ENCODE measurements at regions not wholly inside any gene's neighbourhood (a gene's known extent, or its start where the extent isn't known, plus 50 kb on each side); places are given as distances from the start of the nearest gene placed in this dataset.
"Not testable (repeated sequence)": the region's sequence is repeated elsewhere in the genome, so short reads cannot be mapped to it uniquely, and the experiment has no call there.

DNA sequence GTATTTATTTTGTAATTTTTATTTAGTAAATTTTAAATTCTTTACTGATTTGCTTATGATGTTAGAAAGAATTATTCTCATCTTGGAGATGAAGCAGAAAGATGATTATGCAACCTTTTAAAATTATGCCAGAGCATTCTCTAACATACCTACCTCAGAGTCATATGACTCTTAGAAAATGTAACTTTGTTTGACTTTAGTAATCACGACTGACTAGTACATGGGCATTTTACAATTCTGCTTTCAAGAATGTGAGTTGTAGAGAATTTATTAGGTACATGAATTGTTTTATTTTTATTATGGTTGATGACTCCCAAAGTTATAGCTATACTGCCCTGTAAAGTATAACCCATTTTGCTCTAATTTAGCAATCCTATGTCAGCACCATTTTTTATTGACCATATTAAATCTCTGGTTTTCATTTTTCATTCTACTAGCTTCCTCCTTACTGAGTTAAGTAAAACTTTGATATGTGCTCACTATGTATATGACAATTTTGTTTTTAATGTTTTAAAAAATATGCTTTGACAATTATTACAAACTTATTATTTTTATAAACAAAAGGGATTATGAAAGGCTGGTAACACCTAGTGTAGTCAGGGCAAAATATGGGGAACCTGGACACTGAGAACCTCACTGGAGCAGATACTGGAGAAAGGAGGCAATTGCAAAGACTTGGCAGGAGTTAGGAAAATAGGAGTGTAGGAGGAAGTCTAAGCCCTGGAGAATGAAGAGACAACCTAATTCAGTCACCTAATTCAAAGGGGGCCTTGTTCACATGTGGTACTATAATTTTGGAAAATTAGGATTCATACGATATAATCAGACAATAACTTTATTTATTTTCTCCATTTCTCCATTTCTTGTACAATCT lies 249.7 kb upstream of the DAB2 start:
- DNase-seq: no peak

DNA sequence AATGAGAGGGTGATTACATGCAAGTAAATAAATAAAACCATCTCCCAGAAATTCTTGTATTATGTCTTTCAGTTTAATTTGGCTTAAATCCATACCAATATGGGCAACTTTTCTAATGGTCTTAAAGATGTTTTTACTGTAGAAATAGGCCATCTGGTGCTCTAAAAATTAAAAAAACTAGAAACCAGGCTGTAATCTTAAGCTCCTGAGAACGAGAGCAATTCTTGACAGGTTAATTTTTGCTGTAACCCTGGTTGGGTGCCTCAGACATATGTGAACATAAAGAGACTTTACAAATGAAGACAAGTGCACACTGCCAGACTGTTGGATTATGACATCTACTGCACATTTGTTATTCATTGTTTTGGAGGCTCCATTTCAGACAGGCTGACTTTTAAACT lies 246.8 kb upstream of the DAB2 start:
- no peak for DNase-seq

DNA sequence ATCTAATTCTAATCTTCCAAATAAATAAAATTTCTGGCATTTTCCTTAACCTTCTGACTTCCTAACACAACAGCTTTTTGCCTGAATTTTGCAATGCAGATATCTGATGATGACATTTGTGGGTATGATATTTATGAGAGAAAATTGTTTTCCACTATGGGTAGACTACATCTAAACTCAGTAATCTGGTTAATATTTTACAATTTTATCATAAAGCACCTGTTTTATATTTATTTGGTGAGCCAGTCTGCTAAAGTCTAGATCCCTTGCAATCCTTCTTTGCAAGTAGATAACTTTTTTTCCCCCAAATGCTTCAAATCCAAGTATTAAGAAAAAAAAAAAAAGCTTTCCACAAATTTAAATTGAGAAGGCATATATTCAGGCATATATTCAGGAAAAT lies 246.2 kb upstream of the DAB2 start:
- no peak for DNase-seq

DNA sequence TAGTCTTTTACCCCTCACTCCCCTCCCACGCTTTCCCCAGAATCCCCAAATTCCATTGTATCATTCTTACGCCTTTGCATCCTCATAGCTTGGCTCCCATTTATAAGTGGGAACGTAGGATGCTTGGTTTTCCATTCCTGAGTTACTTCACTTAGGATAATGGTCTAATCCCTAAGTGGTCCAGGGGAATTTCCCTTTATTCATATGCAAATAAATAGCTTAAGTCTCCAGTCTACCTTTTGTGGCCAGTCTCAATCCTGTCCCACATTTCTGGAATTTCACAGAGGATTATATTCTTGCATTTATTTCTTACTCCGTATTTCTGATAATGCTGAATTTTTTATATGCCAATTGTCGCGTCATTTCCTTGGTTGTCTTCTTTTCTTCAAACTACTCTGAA lies 245.6 kb upstream of the DAB2 start:
- DNase-seq: no peak

- DNase-seq: no peak
These were observed 244.2 kb upstream of the DAB2 start for GRCh38 chr5:39668980-39669379.

- no peak for DNase-seq
These were observed 240.5 kb upstream of the DAB2 start for GRCh38 chr5:39665328-39665727.

DNA sequence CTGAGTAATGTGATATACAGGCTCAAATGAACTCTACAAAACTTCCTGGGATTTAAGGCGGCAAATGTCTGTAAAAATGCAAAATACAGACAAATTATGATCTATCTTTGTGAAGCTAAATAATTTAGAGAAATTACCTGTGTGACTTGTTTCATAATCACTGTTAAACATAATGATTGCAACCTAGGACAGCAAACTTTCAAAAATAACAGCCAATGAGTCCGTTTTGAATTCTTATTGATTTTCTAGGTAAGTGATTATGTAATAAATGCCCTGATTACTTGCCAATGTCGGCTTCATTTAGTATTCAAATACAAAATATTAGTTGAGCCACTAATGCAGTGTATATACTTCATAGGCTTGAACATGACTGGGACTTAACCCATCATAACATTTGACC lies 238.2 kb upstream of the DAB2 start:
- DNase-seq: no peak

- DNase-seq: no peak
These were observed 236.4 kb upstream of the DAB2 start for GRCh38 chr5:39661026-39661779.

DNA sequence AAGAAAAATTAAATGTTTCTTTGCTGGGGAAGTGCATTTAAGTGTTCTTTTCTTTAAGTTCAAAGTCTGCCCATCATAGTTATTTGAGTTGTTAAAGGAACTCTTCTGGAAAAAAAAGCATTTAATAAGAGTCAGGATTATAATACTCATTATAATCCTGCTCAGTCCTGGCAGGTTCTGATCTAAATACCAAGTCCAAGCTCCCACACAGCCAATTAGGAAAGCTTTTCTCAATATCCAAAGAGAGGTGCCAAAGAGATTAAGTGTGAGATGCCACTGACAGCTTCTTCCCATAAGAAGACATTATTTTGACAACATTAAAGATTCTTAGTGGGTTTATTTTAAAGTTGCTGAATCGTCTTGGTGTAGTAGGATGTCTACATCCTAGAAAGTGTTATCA lies 235.2 kb upstream of the DAB2 start:
- no peak for DNase-seq

- no peak for DNase-seq
These were observed 234.1 kb upstream of the DAB2 start for GRCh38 chr5:39658866-39659265.

DNA sequence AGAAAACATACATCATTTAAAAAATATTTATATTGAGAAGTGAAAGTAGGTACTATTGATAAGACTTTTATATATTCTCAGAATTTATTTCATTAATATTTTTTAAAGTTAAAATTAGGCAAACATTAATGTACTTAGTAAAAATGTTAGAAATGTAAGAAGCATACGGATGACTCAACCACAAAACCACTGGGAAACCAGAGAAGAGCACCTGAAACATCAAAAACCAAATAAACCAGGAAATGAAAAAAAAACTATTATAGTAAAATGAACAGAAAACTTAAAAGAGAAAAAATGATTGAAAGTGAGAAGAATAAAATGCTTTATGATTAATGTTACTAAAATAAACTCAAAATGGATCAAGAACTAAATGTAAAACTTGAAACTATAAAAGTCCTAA lies 233.2 kb upstream of the DAB2 start:
- no peak for DNase-seq

DNA sequence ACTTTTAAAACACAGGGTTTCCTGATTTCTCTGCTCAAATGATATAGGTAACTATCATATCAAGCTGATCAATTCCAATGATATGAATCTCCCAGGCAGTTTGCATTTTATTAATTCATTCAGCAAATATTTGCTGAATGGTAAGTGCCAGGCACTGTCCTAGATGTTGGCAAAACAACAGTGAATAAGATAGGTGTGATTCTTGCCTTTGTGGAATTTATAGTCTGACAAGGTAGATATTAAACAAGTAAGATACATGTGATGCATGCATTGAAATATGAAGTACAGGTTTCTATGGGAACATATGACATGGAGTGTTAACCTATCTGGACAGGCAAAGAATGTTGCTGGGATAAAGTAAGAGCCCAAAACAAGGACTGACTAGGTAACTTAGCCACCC lies 231.8 kb upstream of the DAB2 start:
- DNase-seq: no peak

DNA sequence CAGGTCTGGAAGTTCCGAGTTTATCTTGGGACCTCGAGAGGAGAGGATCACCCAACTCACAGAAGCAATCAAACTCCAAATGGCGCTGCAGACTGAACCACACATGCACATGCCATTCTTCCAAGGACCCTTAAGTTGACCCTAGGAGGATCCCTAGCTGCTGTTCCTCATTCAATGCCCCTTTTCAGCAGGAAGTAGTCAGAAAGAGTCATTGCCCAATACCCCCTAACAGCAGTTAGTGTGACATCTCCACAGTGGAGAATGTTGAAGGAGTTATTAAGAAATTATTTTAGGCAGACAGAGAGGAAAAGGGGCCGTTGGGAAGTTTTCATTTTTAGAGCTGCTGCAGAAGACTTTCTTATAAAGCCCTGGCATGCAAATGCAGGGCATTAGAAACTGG lies 229.9 kb upstream of the DAB2 start:
- no peak for DNase-seq

GRCh38 chr5:39652481-39652880 lies 227.7 kb upstream of the DAB2 start:
- DNase-seq: not testable (repeated sequence)

DNA sequence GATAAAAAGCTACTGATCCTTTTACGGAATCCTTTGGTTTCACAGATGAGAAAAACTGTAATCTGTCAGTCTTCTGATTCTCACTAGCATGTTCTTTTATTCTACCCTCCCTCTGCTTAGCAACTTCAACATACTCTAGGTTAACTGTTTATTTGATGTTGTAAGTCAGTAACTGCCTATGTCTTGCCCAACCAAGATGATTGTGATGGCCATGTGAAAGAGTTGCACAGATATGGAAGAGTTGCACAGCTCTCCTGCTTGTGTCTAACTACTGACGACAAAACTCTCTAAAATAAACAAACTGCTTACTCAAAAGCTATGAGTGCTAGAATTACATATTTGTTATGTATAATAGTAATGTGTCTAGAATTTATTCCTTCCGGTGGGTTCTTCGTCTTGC lies 227.3 kb upstream of the DAB2 start:
- DNase-seq: no peak

DNA sequence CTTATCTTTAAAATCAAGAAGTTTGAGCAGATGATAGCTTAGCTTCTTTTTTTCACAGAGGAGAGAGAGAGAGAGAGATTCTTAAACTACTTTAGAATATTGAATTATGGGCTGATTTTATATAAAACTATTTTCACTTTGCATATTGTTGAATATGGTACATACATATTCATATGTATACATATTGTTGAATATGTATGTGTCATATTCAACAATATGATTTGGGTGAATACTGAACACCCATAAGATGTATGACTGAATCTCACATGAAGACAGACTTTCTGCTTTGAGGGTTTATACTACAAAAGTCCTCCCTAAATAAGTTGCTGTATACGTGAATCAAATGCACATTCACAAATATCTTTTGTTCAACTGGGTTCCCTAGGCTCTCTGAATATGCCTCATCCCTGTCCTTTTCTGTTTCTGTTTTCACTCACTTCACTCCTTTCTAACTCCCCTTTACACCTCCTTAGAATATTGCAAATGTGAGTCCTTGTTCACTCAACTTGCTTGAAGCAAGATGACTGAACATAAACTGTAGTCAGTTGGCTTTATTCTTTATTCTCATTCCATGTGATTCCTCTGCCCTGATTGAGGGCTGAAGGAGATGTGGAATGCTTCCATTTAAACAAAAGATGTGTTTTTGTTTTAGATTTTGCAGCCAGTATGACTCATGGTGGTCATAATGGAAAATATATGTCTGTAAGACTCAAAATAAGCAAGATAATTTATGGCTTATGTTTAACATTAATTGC lies 225.4 kb upstream of the DAB2 start:
- no peak for DNase-seq

GRCh38 chr5:39648848-39649227 lies 224.1 kb upstream of the DAB2 start:
- DNase-seq: no peak

DNA sequence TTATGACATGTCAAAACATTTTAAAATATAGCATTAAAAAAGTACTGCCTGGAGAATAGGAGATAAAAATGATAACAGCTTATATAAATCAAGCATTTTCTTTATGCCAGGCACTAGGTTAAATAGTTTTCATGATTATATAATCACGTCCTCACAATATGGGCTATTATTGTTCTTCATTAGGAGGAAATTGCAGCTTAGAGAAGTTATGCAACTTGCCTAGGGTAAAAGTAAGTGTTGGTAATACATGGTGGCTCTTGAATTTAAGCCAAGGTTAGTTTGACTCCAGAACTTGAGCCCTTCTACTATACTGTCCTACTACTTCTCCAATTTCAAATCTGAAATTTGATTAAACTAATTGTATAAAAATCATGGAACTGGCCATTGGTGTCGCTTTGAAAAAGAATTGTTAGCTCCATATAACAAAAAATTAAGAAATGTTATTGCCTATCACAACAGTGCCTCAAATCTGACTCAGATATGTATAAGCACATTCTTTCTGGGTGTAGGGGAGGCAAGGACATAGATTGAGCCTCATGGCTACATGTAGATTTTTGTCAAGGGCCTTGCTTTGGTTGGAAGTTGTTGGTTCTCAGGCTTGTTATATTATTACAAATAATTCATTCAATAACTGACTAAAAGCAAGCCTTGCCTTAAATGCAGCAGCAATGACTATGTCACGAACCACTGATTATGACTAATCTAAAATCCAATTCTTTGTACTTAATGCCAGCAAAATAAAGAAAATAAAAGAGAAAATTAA lies 223.5 kb upstream of the DAB2 start:
- DNase-seq: no peak

DNA sequence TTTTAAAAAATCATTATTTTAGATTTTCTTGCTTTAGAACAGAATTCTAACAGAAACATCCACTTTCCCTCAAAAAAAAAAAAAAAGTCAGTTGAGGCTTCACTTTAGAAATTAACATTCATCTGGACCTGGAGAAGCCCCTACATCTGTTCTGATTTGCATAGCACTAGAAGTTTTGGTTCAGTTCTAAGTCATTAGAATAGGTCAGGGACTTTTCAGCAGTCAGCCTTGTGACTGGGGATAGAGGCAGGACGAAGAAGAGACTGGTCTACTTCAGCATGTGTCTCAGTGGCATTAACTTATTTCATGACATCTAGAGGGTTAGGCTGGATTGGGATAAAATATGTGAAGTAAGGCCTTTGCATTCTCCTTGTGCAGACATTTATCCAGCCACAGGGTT lies 215.8 kb upstream of the DAB2 start:
- no peak for DNase-seq

DNA sequence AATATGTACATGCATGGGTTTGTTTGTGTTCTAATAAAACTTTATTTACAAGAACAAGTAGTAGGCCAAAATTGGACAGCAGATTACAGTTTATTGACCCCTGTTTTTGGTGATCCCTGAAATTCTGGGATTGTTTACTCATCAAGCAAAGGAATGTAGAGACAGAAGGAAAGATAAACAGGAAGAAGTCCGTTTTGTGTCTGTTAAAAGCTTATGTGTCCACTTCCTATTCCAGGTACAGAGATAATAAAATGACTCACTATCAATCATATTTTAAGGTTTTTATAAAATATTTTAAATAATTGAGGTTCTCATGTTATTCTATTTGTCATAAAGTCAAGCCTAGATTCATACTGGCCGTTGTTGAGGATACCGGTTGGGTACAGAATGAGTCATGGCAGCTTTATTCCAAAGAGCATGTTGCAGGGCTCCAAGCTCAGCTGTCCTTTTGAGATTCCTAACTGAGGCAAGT lies 214.9 kb upstream of the DAB2 start:
- DNase-seq: no peak

DNA sequence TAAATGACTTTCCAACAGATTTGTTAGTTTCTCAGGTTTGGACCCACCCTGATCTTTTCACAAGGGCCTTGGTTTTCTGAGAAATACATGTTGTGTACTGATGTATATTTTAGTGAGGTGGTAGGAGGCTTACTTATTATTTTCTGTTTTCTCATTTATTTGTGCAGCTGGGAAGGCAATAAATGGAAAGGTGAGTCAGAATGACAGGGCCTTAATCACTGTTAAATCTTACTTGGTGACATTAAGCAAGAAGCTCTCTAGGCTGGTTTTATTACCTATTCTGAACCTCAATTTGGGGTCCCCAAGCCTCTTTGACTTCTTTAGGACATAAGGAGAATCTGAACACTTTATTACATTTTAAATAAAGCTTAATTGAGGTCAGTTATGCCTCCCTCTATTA lies 214.0 kb upstream of the DAB2 start:
- no peak for DNase-seq

DNA sequence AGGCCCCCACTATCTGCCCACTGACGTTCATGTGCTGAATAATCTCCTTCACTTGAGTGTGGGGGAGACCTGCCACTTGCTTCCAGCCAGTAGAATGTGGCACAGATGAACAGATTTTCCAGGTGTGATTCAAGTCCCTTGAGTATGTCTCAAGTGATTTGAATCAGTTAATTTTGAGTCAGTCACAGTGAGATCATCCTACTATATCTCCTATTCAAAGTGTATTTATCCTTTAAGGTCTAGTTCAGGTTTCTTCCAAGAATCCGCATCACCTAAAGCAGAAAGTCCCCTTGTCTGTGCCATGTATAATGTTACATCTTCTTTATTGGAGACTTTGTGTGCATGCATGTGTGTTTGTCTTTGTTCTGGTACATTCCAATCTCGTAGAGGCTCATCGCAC lies 208.3 kb upstream of the DAB2 start:
- no peak for DNase-seq

DNA sequence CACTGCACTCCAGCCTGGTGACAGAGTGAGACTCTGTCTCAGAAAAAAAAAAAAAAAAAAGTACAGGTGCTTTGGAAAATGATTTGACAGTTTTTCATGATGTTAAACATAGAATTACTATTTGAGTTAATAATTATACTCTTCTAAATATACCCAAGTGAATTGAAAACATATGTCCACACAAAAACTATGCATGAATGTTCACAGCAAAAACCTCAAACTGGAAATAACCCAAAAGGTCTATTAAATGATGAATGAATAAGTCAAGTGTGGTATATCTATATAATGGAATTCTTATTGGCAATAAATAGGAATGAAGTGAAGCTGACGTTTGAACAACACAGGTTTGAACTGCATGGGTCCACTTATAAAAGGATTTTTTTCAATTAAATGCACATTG lies 207.2 kb upstream of the DAB2 start:
- DNase-seq: no peak
